ENCODE measurements at regions not wholly inside any gene's neighbourhood (a gene's known extent, or its start where the extent isn't known, plus 50 kb on each side); places are given as distances from the start of the nearest gene placed in this dataset.
"Not testable (repeated sequence)": the region's sequence is repeated elsewhere in the genome, so short reads cannot be mapped to it uniquely, and the experiment has no call there.

DNA sequence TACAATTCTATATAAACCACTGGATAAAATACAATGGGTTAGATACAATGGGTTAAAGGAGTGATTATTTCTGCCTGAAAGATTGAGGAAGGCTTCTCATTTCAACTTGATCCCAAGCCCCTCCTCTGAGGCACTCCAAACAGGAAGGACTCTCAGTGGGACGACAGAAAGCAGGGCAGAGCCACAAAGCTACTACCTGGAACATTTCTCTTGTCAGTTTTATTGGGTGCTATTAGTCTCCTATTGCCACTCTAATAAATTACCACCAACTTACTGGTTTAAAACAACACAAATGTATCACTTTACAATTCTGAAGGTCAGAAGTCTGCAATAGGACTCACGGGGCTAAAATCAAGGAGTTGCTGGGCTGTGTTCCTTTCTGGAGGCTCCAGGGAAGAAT is 146.7 kb downstream of the MREG start:
- DNase-seq (no peak), ATAC-seq (no peak)
- intact Hi-C loops (cut with DNase I) = no loop called here

DNA sequence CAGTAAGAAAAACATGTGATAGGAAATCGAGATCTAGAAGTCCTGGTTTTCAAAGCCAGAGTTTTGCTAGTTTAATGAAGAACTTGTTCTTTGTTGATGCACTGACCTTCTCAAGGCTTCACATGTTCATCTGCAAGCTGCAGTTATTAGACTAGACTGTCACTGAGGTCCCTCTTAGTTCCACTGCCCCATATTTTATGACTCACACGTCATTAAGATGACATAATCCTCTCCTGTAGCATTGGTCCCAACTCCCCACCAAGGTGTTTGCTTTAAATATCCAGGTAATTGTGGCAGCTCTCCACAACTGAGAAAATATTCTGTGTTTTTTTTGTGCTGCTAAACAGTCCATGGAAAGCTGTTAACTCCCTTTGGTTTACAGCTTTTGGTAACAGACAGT is 149.7 kb downstream of the MREG start:
- intact Hi-C loops (cut with DNase I) = no loop called here
- DNase-seq = no peak

DNA sequence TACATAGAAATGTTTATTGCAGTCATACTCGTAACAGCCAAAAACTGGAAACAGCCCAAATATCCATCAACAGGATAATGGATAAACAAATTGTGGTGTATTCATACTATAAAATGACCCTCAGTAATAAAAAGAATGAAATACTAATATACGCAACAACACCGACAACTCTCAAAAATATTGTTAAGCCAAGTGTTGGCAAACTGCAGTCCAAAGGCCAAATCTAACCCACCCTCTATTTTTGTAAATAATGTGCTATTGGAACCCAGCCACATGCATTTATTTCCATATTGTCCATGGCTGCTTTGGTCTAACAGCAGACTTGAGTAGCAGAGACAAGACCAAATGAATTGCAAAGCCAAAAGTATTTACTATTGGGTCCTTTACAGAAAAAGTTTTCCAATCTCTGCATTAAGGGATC is 151.0 kb downstream of the MREG start:
- DNase-seq (no peak), ATAC-seq (no peak)
- intact Hi-C loops (cut with DNase I) = no loop called here

More for the DNA sequence above, 149.7 kb downstream of the MREG start:
- no peak for ATAC-seq

DNA sequence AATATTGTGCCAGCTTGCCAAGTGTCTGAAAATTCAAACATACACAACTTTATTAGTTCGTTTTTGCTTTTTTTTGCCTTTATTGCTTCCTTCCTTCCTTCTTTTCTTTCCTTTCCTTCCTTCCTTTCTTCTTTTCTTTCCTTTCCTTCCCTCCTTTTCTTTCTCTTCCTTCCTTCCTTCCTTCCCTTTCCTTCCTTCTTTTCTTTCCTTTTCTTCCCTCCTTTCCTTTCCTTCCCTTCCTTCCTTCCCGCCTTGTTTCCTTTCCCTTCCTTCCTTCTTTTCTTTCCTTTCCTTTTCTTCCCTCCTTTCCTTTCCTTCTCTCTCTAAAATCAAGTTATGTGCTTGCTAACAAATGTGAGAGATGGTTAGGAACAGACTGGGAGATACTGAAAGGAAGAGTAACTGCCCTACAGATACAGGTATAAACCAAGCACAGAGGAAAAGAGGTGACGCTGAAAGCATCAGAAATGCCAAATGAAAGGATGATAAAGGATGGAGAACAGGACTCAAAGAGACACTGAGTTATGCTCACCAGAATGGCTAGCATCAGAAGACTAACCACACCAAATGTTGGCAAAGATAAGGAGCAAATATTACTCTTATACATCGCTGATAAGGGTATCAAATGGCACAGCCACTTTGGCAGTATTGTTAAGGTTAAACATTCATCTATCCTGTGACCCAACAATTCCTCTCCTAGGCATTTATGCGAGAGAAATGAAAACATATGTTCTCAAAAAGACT is 151.6 kb downstream of the MREG start:
- ATAC-seq (no peak), DNase-seq (no peak)
- intact Hi-C loops (cut with DNase I) = no loop called here

DNA sequence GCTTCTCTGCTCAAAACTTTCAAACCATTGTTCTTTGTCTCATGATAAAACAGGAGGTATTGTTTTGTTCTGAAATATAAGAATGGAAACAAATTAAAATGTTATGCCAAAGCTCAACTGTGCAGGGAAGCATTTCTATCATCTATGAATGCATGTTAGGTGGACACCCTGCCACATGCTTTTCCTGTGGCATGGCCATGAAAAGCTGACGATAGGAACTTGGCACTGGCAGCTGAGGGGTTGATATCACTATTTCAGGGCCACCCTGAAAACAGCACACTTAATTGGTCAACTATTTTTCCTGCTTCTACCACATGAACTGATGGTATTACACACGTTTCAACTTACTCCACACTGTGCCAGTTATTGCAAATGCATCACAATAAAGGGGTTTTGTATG is 157.3 kb downstream of the MREG start:
- ATAC-seq = no peak

DNA sequence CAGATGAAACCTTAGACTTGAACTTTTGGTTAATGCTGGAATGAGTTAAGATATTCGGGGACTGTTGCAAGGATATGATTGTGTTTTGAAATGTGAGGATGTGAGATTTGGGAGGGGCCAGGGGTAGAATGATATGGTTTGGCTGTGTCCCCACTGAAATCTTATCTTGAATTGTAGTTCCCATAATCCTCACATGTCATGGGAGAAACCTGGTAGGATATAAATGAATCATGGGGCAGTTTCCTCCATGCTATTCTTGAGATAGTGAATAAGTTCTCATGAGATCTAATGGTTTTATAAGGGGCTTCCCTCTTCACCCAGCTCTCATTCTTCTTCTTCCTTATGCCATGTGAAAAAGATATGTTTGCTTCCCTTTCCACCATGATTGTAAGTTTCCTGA is 158.0 kb downstream of the MREG start:
- DNase-seq; intact Hi-C loops (cut with DNase I); ATAC-seq: not testable (repeated sequence)

More for the DNA sequence above, 157.3 kb downstream of the MREG start:
- intact Hi-C loops (cut with DNase I) = no loop called here
- no peak for DNase-seq

DNA sequence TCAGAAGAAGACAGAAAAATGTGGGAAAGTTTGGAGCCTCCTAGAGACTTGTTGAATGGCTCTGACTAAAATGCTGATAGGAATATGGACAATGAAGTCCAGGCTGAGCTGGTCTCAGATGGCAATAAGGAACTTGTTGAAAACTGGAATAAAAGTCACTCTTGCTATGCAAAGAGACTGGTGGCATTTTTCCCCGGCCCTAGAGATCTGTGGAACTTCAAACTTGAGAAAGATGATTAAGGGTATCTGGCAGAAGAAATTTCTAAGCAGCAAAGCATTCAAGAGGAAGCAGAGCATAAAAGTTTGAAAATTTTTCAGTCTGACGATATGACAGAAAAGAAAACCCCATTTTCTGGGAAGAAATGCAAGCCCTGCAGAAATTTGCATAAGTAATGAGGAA is 159.3 kb downstream of the MREG start:
- DNase-seq (no peak), ATAC-seq (no peak)
- intact Hi-C loops (cut with DNase I) = no loop called here

DNA sequence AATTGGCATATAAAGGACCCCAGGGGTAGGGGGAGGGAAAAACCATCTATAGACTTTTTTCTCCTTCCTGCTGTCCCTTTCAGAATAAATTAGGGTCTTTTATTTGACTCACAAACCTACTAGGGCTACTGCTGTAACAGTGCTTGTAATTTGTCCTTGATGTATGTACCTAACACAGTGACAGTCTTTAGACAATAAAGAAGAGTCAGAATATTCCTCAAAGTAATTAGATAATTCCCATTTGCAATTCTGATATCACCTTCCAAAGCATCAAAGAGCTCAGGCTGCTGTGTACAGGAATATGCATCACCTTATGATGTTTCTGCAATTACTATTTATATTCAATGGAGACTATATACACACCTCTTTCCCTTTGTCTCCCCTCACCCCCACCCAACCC is 161.7 kb downstream of the MREG start:
- no peak for ATAC-seq
- intact Hi-C loops (cut with DNase I) = no loop called here

DNA sequence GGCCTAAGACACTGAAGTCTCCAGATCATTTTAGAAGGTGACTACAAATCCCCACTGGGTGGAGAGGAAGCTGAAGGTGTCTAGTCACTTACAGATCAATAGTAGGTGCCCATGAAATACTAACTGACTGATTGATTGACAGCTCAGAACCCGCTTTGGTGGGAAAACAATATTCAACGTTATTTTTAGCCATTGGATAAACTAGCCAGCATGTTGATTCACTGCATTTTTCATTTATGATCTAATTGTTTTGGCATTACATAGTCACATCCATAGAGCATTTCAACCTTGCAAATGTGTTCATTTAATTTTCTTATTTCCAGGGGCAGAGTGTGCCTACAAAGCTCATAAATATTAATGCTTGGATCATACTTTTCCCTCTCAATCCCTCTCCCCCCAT is 162.3 kb downstream of the MREG start:
- no peak for DNase-seq
- ATAC-seq = peak in 1 of 2 donors; percentile 59
- intact Hi-C loops (cut with DNase I) = no loop called here

More for the DNA sequence above, 161.7 kb downstream of the MREG start:
- no peak for DNase-seq

DNA sequence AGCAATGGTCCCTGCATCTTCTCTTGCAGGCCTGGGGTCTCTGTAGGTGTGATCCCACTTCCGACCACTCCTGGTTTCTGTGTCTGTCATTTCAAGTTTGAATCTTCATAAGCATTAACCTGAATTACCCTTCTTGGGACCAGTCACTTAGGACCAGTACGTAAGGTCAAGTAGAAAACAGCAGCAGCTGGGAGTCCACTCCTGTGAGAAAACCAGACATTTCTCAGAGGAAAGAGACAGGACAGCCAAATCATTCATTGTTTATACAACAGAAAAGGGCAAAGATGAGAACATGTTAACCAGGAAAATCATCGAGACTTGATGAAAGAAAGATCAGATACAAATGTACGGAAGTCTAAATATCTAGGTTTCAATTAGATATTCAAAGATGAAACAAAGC is 163.0 kb downstream of the MREG start:
- intact Hi-C loops (cut with DNase I) = no loop called here
- no peak for DNase-seq
- ATAC-seq = peak in 1 of 2 donors; percentile 73

DNA sequence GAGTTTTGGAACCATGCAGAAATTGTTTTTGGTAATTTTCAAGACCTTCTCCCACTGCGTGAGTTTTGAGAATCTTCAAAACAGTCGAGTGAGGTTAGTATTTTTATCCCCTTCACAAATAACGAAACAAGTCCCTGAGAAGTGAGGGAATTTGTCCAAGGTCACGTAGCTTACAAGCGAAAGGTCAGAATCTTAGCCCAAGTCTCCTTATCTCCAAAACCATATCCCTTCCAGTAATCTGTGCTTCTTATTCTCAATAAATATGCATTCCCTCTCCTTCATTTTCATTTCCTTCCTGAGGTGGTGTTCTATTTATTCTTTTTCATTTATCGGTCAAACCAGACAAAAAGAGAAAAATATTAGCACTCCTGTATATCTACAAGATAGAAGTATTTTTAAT is 163.6 kb downstream of the MREG start:
- intact Hi-C loops (cut with DNase I) = no loop called here
- DNase-seq = no peak
- ATAC-seq = no peak

DNA sequence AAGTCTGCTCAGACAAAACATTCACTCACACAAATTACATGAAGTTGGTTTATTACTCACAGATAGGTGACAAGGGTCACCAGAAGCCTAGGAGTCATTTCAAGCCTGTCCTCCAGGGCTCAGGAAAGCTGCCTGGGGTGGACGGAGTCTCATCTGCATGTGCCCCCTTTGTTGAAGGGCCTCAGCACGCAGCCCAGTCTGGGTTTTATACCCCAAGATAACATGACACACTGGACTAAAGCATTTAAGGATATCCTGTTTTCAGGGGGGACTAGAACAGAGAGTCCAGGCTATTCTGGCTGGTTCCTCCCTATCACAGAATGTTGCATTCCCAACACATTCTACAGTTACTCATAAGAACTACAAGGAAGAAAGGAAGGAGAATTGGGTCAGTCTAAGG is 164.7 kb downstream of the MREG start:
- intact Hi-C loops (cut with DNase I) = no loop called here
- no peak for ATAC-seq

DNA sequence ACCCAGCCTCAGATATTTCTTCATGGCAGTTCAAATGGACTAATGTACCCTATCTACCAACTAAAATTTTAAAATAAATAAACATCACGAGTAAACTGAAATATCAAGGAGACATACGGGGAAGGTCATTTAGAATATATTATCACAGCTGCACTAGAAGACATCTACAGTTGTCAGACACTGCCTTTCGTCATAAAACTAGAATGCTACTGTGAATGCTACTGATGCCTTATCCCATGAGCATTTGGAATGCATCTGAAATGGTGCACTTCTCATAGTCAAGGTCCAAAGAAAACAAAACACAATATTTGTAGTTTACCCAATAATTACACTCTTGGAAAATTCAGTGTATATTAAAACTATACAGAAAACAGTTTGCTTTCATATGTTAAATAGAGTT is 165.2 kb downstream of the MREG start:
- no peak for ATAC-seq
- intact Hi-C loops (cut with DNase I) = no loop called here

More for the DNA sequence above, 164.7 kb downstream of the MREG start:
- no peak for DNase-seq

DNA sequence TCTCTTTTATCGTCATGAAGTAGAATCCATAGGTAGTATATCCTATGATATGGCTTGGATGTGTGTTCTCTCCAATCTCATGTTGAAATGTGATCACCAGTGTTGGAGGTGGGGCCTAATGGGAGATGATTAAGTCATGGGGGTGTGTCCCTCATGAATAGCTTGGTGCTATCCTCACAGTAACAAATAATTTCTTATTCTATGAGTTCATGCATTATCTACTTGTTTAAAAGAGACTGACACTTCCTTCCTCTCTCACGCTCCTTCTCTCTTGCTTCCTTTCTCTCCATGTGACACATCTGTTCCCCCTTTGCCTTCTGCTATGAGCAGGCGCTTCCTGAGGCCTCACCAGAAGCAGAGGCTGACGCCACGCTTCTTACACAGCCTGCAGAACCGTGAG is 165.6 kb downstream of the MREG start:
- intact Hi-C loops (cut with DNase I) = no loop called here
- DNase-seq (no peak), ATAC-seq (peak in 1 of 2 donors; percentile 7)

More for the DNA sequence above, 165.2 kb downstream of the MREG start:
- DNase-seq = no peak

DNA sequence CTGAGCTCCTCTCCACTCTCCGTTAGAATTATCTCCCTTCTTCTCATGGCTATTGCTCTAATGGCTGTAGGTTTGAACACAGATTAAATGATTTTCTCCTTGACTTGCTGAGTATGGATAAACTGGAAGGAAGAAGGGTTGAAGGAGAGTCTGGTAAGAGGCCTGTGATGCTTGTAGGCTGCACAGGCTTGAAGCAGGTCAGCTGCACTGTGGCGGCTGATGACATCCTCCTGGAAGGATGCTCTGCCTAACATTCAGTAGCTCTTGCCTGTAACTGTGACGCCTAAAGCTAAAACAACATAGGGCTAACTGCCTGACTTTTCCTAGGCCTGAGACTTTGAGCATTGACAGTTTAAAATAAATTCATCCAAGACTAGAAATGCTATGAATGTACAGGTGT is 166.3 kb downstream of the MREG start:
- peak in 1 of 2 donors; percentile 59 for ATAC-seq
- DNase-seq = no peak
- intact Hi-C loops (cut with DNase I) = no loop called here

DNA sequence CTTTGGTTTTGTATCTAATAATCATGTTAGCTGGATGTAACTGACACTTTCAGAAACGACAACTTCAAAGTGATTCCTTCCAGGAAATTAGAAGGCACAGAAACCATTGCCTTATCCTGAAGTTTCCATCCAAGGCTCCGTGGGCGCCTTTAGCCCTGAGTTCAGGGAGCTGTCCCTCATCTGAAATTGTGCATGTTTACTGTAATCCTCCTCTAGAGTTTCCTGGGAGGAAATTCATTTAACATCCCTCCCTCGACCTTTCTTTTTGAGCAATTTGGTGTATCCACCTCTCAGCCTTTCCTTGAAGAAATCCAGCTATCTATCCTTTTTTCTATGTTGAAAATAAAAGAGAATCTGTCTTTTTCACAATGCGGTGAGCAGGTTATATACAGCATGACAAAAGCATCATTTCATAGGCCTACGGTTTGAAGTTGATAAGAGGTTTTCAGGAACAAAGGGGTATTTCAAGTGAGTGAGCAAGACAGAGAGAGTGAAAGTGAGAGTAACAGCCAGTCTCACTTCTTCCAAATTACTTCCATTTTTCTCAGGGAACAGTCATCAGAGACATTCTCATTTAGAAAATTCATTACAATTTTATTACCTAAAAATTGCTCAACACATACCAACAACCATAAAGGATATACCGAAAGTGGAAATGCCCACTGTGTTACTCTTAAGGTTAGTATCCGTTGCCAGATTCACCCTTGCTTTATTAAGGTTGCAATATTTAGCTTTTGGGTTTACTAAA is 167.3 kb downstream of the MREG start:
- DNase-seq (no peak), ATAC-seq (no peak)
- intact Hi-C loops (cut with DNase I) = no loop called here

DNA sequence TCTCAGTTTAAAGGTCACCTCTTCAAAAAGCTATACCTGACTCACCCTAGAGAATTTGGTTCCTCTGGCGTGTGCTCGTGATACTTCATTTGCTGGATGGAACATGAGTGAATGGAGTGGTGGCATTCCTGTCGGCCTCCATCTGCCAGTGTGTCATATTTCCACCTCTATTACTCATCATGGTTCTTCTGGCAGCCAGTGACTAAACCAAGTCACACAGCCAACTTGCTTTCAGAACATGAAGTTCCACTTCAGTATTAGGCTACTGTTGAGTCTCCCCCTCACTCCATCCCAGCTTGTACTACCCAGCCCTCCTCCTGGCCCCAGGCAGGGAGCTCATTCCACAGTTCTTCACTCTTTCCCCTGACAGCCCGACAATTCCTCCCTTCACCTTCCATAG is 169.8 kb downstream of the MREG start:
- peak; percentile 29 for DNase-seq
- intact Hi-C loops (cut with DNase I) = no loop called here
- ATAC-seq = peak in 1 of 2 donors; percentile 74

DNA sequence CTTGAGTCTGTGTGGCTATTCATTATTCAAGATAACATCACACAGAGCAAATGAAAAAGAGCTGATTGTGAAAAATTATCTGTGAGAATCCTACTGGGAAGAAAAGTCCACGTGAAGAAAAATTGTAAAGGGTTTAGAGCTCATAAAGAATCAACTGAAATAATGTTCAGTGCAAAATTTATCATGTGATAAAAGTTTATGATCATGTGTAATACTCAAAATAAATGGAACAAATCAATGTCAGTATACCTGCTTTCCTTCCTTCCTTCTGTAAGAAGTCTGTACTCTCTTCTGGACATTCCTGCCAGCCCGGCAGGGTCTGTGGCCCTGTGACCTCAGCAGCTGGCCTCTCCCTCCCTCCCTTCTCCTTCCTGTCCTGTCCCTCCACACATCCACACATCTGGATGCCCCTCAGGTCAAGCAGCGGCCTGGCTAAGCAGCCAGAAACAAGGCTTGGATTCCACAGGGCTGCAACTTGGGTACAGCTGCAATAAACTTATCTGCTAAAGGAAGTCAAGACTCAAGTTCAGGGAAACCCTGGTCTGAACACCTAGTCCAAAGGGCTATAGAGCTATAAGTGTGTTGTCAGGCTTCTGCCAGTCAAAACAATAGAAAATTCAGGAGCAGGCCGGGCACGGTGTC is 172.1 kb downstream of the MREG start:
- no peak for ATAC-seq
- DNase-seq = no peak
- intact Hi-C loops (cut with DNase I) = no loop called here

DNA sequence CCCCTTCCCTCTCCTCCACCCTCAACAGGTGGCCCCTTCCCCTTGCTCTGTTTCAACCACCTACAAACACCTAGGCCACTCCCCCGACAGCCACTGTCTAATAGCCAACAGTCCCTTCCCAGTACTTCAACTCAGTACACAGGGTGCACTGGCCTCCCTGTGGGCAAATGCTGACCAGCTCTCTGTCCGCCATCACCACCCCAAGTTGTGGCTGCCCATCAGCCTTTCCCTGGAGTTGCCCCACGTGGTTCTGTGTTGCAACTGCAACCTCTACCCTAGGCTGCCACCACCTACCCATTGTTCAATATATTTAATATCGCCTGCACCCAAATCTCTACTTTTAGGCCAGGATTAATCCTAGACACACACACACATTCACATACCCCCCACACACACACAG is 173.5 kb downstream of the MREG start:
- ATAC-seq (no peak), DNase-seq (no peak)
- intact Hi-C loops (cut with DNase I) = no loop called here

DNA sequence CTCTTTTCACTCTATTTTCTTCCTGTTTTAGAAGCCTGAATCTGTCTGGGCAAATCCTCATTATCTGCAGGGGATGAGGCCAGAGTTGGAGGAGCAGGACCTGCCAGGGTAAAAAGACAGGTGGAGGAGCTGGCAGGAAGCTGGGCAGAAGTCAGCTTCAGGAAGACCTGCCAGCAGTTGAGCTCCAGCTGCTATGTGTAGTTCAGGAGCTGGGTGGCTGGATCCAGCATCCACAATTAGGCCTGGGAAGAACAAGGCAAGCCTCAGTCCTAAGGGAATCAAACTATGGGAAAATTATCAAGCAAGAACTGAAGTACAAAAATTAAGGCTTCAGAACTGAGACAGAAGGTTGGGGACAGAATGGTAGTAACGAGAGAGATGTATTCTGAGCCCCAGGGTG is 174.0 kb downstream of the MREG start:
- ATAC-seq = peak in 1 of 2 donors; percentile 22
- no peak for DNase-seq
- intact Hi-C loops (cut with DNase I) = no loop called here
